ENCODE measurements at regions not wholly inside any gene's neighbourhood (a gene's known extent, or its start where the extent isn't known, plus 50 kb on each side); places are given as distances from the start of the nearest gene placed in this dataset.

DNA sequence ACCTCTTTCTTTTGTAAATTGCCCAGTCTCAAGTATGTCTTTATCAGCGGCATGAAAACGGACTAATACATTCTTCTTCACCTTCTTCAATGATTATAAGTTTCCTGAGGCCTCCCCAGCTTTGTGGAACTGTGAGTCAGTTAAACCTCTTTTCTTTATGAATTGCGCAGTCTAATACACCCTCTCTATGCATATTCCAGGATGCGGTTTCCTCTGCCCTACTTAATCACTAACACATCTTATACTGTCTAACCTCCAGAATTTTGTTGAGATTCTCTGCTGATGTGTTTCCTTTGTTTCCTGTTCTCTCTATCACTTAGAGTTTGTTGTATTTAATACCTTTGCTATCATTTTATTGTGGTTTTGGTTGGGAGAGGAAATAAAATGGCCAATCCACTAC, 145.4 kb downstream of the AEBP2 start:
- Mint-ChIP-seq H3K36me3 (ENCODE audit: insufficient read depth, unreplicated experiment) (peaks cover 6% of the 10 kb centered on the region), H3K4me1 (ENCODE audit: low read depth, unreplicated experiment) (no peaks in the 10 kb centered on the region), H3K4me3 (ENCODE audit: unreplicated experiment) (no peak overlapping the region), H3K9me3 (ENCODE audit: unreplicated experiment) (peaks cover 42% of the 10 kb centered on the region), H3K27ac (ENCODE audit: unreplicated experiment) (no peak overlapping the region), H3K27me3 (ENCODE audit: insufficient read depth, unreplicated experiment) (peaks cover 3% of the 10 kb centered on the region)
- ChIA-PET POLR2A (no interaction called here), CTCF (no interaction called here)
- no TSS peak for BruUV-seq (replicated peaks)
- intact Hi-C loops (cut with micrococcal nuclease; ENCODE audit: unreplicated experiment), result no loop called here
- H3K4me3 ChIP-seq (ENCODE audit: low read depth, low read length), result no peak overlapping the region
- no peak for DNase-seq
- TF ChIP-seq CTCF (IDR thresholded peaks at IDR 0.05; ENCODE audit: insufficient read depth in 1 of 2, low read depth in 1 of 2, low read length in 1 of 2, severe bottlenecking in 1 of 2, unreplicated experiment in 1 of 2), result no peak
- peaks cover 26% of the 10 kb centered on the region for H3K9me3 ChIP-seq
- no peaks in the 10 kb centered on the region for H3K4me1 ChIP-seq
- H3K36me3 ChIP-seq (ENCODE audit: control insufficient read depth, insufficient read depth, low read length), result no peaks in the 10 kb centered on the region
- H3K27me3 ChIP-seq (replicated peaks; ENCODE audit: control insufficient read depth, insufficient read depth, low read length), result no peaks in the 10 kb centered on the region

- H3K36me3 Mint-ChIP-seq (ENCODE audit: insufficient read depth, unreplicated experiment), result no peaks in the 10 kb centered on the region
Measured at GRCh38 chr12:19588951-19589350, 149.7 kb downstream of the AEBP2 start.

GRCh38 chr12:19591951-19592350, 152.7 kb downstream of the AEBP2 start:
- H3K4me3 ChIP-seq (ENCODE audit: low read depth, low read length), result no peak overlapping the region
- DNase-seq, result no peak
- Mint-ChIP-seq H3K9me3 (ENCODE audit: unreplicated experiment) (no peaks in the 10 kb centered on the region), H3K4me1 (ENCODE audit: low read depth, unreplicated experiment) (no peaks in the 10 kb centered on the region), H3K27me3 (ENCODE audit: insufficient read depth, unreplicated experiment) (peaks cover 7% of the 10 kb centered on the region), H3K4me3 (ENCODE audit: unreplicated experiment) (no peak overlapping the region), H3K27ac (ENCODE audit: unreplicated experiment) (no peak overlapping the region), H3K36me3 (ENCODE audit: insufficient read depth, unreplicated experiment) (no peaks in the 10 kb centered on the region)
- no peak for TF ChIP-seq CTCF (IDR thresholded peaks at IDR 0.05; ENCODE audit: insufficient read depth in 1 of 2, low read depth in 1 of 2, low read length in 1 of 2, severe bottlenecking in 1 of 2, unreplicated experiment in 1 of 2)
- POLR2A ChIA-PET, result no interaction called here
- H3K9me3 ChIP-seq, result no peaks in the 10 kb centered on the region
- CTCF ChIA-PET, result no interaction called here
- BruUV-seq (replicated peaks), result no TSS peak
- intact Hi-C loops (cut with micrococcal nuclease; ENCODE audit: unreplicated experiment), result no loop called here
- H3K4me1 ChIP-seq, result no peaks in the 10 kb centered on the region
- no peaks in the 10 kb centered on the region for H3K36me3 ChIP-seq (ENCODE audit: control insufficient read depth, insufficient read depth, low read length)
- no peaks in the 10 kb centered on the region for H3K27me3 ChIP-seq (replicated peaks; ENCODE audit: control insufficient read depth, insufficient read depth, low read length)

More at GRCh38 chr12:19588951-19589350, 149.7 kb downstream of the AEBP2 start:
- H3K9me3 Mint-ChIP-seq (ENCODE audit: unreplicated experiment), result peaks cover 16% of the 10 kb centered on the region
- peaks cover 3% of the 10 kb centered on the region for H3K27me3 Mint-ChIP-seq (ENCODE audit: insufficient read depth, unreplicated experiment)
- H3K4me1 ChIP-seq, result no peaks in the 10 kb centered on the region
- H3K36me3 ChIP-seq (ENCODE audit: control insufficient read depth, insufficient read depth, low read length), result no peaks in the 10 kb centered on the region
- BruUV-seq (replicated peaks), result no TSS peak
- intact Hi-C loops (cut with micrococcal nuclease; ENCODE audit: unreplicated experiment), result no loop called here
- no peak for DNase-seq
- no peaks in the 10 kb centered on the region for H3K27me3 ChIP-seq (replicated peaks; ENCODE audit: control insufficient read depth, insufficient read depth, low read length)
- no peak overlapping the region for H3K27ac Mint-ChIP-seq (ENCODE audit: unreplicated experiment)
- TF ChIP-seq CTCF (IDR thresholded peaks at IDR 0.05; ENCODE audit: insufficient read depth in 1 of 2, low read depth in 1 of 2, low read length in 1 of 2, severe bottlenecking in 1 of 2, unreplicated experiment in 1 of 2), result no peak
- H3K9me3 ChIP-seq, result peaks cover 7% of the 10 kb centered on the region
- H3K4me1 Mint-ChIP-seq (ENCODE audit: low read depth, unreplicated experiment), result no peaks in the 10 kb centered on the region
- H3K4me3 Mint-ChIP-seq (ENCODE audit: unreplicated experiment), result no peak overlapping the region
- POLR2A ChIA-PET, result no interaction called here
- CTCF ChIA-PET, result no interaction called here
- no peak overlapping the region for H3K4me3 ChIP-seq (ENCODE audit: low read depth, low read length)
